HCT116 (cell line): ENCODE measurements at regions not wholly inside any gene's neighbourhood (a gene's known extent, or its start where the extent isn't known, plus 50 kb on each side); places are given as distances from the start of the nearest gene placed in this dataset.

Source experiments
- CTCF ChIP-seq, 3 experiments: fragments of 200-600 bp in 1 of 3; sonication (generic) in 1 of 3; IDR thresholded peaks in 2 of 3; conservative IDR thresholded peaks in 1 of 3; 2 replicates each; pipeline ENCODE4 v1.5.1; 2012 to 2017; ENCODE audit warnings: low read depth in 2 of 3, low read length in 2 of 3, antibody characterized with exemption in 1 of 3, borderline replicate concordance in 1 of 3, control low read depth in 1 of 3, mild to moderate bottlenecking in 1 of 3, mixed read lengths in 1 of 3, mixed run types in 1 of 3, moderate library complexity in 1 of 3; ENCODE audit not compliant: insufficient read depth in 1 of 3
- EGR1 ChIP-seq: IDR thresholded peaks from 2 replicates; pipeline ENCODE4 v1.6.1; 2012; ENCODE audit warnings: low read depth
- FOSL1 ChIP-seq: IDR thresholded peaks from 2 replicates; pipeline ENCODE4 v1.6.1; 2012; ENCODE audit warnings: low read depth
- POLR2A ChIP-seq: IDR thresholded peaks from 2 replicates; pipeline ENCODE4 v1.7.0; 2011; ENCODE audit warnings: borderline replicate concordance; ENCODE audit not compliant: insufficient read depth, insufficient read length; ENCODE audit errors: extremely low read depth
- RAD21 ChIP-seq: IDR thresholded peaks from 2 replicates; pipeline ENCODE4 v1.6.1; 2012; ENCODE audit warnings: low read depth, mild to moderate bottlenecking
- REST ChIP-seq: IDR thresholded peaks from 2 replicates; pipeline ENCODE4 v1.6.1; 2012; ENCODE audit warnings: low read depth
- SIN3A ChIP-seq: IDR thresholded peaks from 2 replicates; pipeline ENCODE4 v1.6.1; 2012; ENCODE audit warnings: low read depth
- SP1 ChIP-seq: IDR thresholded peaks from 2 replicates; pipeline ENCODE4 v1.6.1; 2012; ENCODE audit warnings: low read depth
- YY1 ChIP-seq: IDR thresholded peaks from 2 replicates; pipeline ENCODE4 v1.6.1; 2011; ENCODE audit warnings: low read length, low read depth, moderate library complexity, mild to moderate bottlenecking; ENCODE audit not compliant: insufficient replicate concordance; ENCODE audit errors: extremely low read depth
- ZFX ChIP-seq: fragments of 450-650 bp; IDR thresholded peaks from 2 replicates; pipeline ENCODE4 v1.6.1; 2017

GRCh38 chr16:79962962-79963361, 362.4 kb upstream of the MAF start:
- TF ChIP-seq SP1 (no peak), YY1 (no peak), CTCF (IDR thresholded peaks at IDR 0.05 in 2 of 3, conservative IDR thresholded peaks at IDR 0.05 in 1 of 3; ENCODE audit: borderline replicate concordance in 1 of 3, insufficient read depth in 1 of 3, low read depth in 2 of 3, low read length in 2 of 3) (no peak), REST (no peak), ZFX (no peak), POLR2A (no peak), SIN3A (no peak), RAD21 (no peak), FOSL1 (no peak), EGR1 (no peak)
